Small intestine (tissue), 7 donors: ENCODE measurements at regions not wholly inside any gene's neighbourhood (a gene's known extent, or its start where the extent isn't known, plus 50 kb on each side); places are given as distances from the start of the nearest gene placed in this dataset.

Source experiments
- DNase-seq, 2 donors: peaks; one replicate each; pipeline versions ENCODE4 v3.0.0 to v3.0.0-alpha.2; 2013
- FAIRE-seq: peaks from 2 replicates; lab custom pipeline; 2012; peaks lifted over from hg19 to GRCh38; lab: Jason Lieb, UNC
- H3K27ac ChIP-seq, 3 donors: one replicate each; pipeline ENCODE4 v1.5.1; 2013; ENCODE audit warnings: low read length in 2 of 3, mild to moderate bottlenecking in 2 of 3, control low read depth in 1 of 3, inconsistent platforms in 1 of 3, low read depth in 1 of 3, moderate library complexity in 1 of 3
- H3K27me3 ChIP-seq, 3 donors: one replicate each; pipeline ENCODE4 v1.6.1; 2013; ENCODE audit warnings: low read length in 3 of 3, inconsistent platforms in 1 of 3; ENCODE audit not compliant: control insufficient read depth in 3 of 3, insufficient read depth in 3 of 3
- H3K36me3 ChIP-seq, 3 donors: one replicate each; pipeline ENCODE4 v1.6.1; 2013; ENCODE audit warnings: low read length in 3 of 3, inconsistent platforms in 1 of 3, low read depth in 1 of 3, mild to moderate bottlenecking in 1 of 3, moderate library complexity in 1 of 3; ENCODE audit not compliant: control insufficient read depth in 3 of 3, insufficient read depth in 2 of 3
- H3K4me1 ChIP-seq, 3 donors: one replicate each; pipeline ENCODE4 v1.6.1; 2013; ENCODE audit warnings: low read length in 2 of 3, inconsistent platforms in 1 of 3, low read depth in 1 of 3, mild to moderate bottlenecking in 1 of 3, moderate library complexity in 1 of 3; ENCODE audit not compliant: control insufficient read depth in 3 of 3, insufficient read depth in 2 of 3
- H3K4me3 ChIP-seq, 3 donors: one replicate each; pipeline ENCODE4 v1.5.1; 2013; ENCODE audit warnings: low read length in 3 of 3, control low read depth in 1 of 3, inconsistent platforms in 1 of 3, low read depth in 1 of 3, mild to moderate bottlenecking in 1 of 3, moderate library complexity in 1 of 3
- H3K9me3 ChIP-seq, 2 donors: one replicate each; pipeline ENCODE4 v1.6.1; 2013; ENCODE audit warnings: low read depth in 1 of 2, low read length in 1 of 2; ENCODE audit not compliant: control insufficient read depth in 2 of 2, insufficient read depth in 1 of 2
- WGBS, 3 donors: extraction: QIAGEN DNeasy Blood & Tissue Kit; methylation state at CpG; one replicate each; pipeline ENCODE4 v1.1.7; 2013; 5-methylcytosine and 5-hydroxymethylcytosine counted together
- donor health status: healthy with polysubstance abuse.
- donor health status: control.
- donor health status: control.
- donor health status: Bipolar disorder and iron deficiency.
- donor health status: healthy.

DNA sequence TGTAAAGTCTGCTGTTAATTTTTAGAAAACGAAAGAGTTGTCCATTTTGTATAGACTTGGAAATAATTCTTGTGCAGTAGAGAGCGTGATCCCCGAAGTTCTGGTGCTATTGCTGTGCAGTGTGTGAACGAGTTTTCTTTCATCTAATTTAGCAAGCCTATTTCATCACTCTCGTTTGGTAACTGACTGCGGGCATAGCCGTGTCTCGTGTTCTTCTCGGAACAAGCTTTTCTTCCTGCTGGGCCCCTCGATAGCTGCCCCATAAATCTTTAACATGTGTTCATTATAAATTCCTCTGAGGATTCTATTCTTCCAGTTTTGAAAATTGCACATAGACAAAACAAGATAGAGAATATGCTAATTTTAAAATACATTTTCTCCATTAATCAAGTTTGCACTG lies 622.0 kb upstream of the PFKP start:
- FAIRE-seq = no peak
- DNase-seq = no peak
- WGBS, 3 donors = 81 to 87% (median 81%) methylated on average over 10 of the region's 10 CpGs
- Histone ChIP-seq H3K27me3 (no peaks in the 10 kb centered on the region), H3K9me3 (no peaks in the 10 kb centered on the region), H3K27ac (no peak overlapping the region), H3K4me1 (no peaks in the 10 kb centered on the region), H3K4me3 (no peak overlapping the region), H3K36me3 (no peaks in the 10 kb centered on the region)

DNA sequence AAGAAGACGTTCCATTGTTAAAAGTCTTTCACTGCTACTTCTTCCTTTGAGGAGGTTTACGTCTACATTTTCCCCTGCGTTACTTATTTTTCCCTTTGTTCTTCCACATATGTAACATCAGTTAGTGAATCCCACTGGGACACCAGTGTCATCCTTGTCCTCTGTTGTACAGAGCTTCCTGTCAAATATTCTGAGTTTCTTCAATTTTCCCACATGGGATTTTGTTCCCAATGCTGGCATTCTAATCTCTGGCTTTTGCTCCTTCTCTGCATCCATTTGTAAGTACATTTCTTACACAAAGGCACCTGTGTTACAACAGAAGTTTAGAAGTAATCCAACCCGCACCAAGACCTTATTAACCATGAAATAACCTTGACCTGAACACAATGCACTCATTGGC lies 627.4 kb upstream of the PFKP start:
- H3K9me3 ChIP-seq = no peaks in the 10 kb centered on the region
- 70 to 83% (median 71%) methylated on average over 4 of the region's 4 CpGs for WGBS, 3 donors
- DNase-seq (no peak), FAIRE-seq (no peak)
- no peaks in the 10 kb centered on the region for H3K36me3 ChIP-seq
- H3K27ac ChIP-seq = no peak overlapping the region
- H3K4me3 ChIP-seq = no peak overlapping the region
- no peaks in the 10 kb centered on the region for H3K27me3 ChIP-seq
- H3K4me1 ChIP-seq = no peaks in the 10 kb centered on the region

DNA sequence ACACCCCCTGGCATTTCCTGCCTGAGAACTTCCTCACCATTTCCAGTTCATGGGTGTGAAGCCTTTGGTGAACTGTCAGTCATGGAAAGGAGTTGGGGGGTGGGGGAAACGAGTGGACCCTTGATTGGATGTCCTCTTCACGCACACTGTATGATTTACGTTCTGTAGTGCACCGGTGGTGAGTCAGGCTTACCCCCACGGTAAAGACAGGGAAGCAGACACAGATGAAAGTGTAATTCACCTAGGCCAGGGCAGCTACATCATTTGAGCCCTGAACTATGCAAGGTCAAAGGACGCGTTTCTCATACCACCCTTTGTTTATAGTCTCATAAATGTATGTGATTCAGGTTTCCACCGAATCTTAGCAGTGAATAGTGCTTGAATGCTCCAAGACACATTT lies 628.3 kb upstream of the PFKP start:
- 54 to 58% (median 57%) methylated on average over 8 of the region's 8 CpGs for WGBS, 3 donors
- H3K27me3 ChIP-seq = no peaks in the 10 kb centered on the region
- H3K9me3 ChIP-seq = no peaks in the 10 kb centered on the region
- DNase-seq = no peak
- no peak overlapping the region for H3K4me3 ChIP-seq
- H3K4me1 ChIP-seq = no peaks in the 10 kb centered on the region
- H3K36me3 ChIP-seq = no peaks in the 10 kb centered on the region
- H3K27ac ChIP-seq = no peak overlapping the region
- no peak for FAIRE-seq

DNA sequence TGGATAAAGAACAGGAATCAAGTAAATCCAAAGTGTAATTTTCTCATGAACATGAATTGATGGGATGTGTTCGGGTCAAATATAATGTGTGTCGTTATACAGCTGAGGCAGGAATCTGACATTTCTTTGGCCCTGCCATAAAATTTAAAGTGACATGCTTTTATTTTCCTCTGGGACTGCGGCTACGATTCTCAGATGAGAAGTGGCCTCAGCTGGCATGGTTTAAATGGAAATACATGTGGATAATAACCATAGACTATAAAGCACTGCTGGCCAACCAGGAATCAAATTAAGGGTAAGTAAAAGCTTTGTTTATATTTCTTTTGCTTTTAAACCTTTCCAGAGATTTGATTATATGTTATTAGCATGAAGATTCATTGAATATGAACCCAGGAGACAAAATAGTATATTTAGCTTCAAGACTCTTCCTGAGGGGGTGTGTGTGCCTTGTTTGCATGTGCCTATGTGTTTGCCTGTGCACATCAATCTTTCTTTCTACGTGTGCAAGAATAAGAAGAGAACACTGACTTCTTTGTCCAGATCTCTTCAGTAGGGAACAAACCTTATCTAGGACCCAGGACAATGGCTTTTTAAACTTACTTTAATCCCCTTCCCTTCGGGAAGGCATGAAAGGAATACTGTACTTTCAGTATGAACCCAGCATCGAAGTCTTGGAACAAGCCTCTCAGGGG lies 629.0 kb upstream of the PFKP start:
- no peaks in the 10 kb centered on the region for H3K36me3 ChIP-seq
- no peak overlapping the region for H3K27ac ChIP-seq
- FAIRE-seq (no peak), DNase-seq (no peak)
- 65 to 69% (median 65%) methylated on average over 7 of the region's 7 CpGs for WGBS, 3 donors
- no peaks in the 10 kb centered on the region for H3K4me1 ChIP-seq
- no peaks in the 10 kb centered on the region for H3K27me3 ChIP-seq
- no peaks in the 10 kb centered on the region for H3K9me3 ChIP-seq
- H3K4me3 ChIP-seq = no peak overlapping the region

DNA sequence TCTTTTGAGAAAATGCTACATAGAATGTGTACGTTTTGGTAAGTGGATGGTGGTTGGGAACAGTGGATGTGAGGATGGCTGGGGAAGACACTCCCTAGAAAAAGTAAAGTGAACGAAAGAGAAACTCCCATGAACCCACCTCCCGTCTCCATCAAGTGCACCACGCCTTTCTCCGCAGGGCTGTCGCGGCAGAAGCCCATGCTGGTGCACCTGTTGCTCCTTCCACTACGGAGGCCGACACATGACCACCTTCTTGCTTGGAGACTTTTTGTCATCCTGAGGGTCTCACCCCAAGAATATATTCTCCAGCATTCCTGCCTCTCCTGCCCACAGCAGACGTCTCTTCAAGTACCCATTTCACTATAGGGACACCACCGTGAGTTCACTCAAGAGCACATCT lies 630.4 kb upstream of the PFKP start:
- H3K27me3 ChIP-seq = no peaks in the 10 kb centered on the region
- H3K27ac ChIP-seq = no peak overlapping the region
- no peaks in the 10 kb centered on the region for H3K4me1 ChIP-seq
- WGBS, 3 donors = 86 to 95% (median 93%) methylated on average over 11 of the region's 11 CpGs
- FAIRE-seq (no peak), DNase-seq (no peak)
- no peak overlapping the region for H3K4me3 ChIP-seq
- H3K36me3 ChIP-seq = no peaks in the 10 kb centered on the region
- no peaks in the 10 kb centered on the region for H3K9me3 ChIP-seq

DNA sequence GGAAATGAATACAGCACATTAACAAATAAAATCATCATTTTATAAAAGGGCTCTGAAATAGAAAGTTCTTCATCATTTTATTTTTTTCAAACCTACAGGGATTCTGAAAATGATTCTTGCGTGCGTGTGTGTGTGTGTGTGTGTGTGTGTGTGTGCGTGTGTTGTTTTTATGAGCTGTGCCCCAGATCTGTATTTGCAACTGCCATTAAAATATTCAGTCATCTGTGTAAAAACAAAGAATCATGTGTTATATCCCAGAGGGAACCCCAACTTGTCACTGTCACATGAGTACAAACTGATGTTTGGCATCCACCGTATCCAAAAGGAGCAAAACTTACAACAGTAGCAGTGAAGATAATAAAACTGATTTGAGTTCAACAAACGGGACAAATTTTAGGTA lies 635.4 kb upstream of the PFKP start:
- Histone ChIP-seq H3K9me3 (no peaks in the 10 kb centered on the region), H3K4me3 (no peak overlapping the region), H3K27me3 (no peaks in the 10 kb centered on the region), H3K27ac (no peak overlapping the region), H3K4me1 (no peaks in the 10 kb centered on the region), H3K36me3 (no peaks in the 10 kb centered on the region)
- DNase-seq (no peak), FAIRE-seq (no peak)
- WGBS, 3 donors = 71 to 77% (median 75%) methylated on average over 5 of the region's 5 CpGs

DNA sequence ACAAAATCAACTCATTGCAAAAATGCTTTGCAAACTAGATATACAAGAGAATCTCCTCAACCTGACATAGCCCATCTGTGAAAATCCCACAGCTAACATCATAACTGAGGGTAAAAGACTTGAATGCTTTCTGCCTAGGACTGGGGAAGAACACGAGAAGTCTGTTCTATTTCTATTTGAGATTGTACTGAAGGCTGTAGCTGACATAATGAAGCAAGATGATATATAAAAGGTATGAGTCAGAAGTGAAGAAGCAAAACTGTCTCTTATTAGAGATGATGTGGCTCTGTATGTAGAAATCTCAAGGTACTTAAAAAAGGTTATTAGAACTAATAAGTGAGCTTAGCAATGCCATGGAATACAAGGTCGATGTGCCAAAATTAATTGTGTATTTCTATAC lies 639.9 kb upstream of the PFKP start:
- H3K4me1 ChIP-seq = no peaks in the 10 kb centered on the region
- no peaks in the 10 kb centered on the region for H3K36me3 ChIP-seq
- H3K27me3 ChIP-seq = no peaks in the 10 kb centered on the region
- H3K9me3 ChIP-seq = no peaks in the 10 kb centered on the region
- H3K4me3 ChIP-seq = no peak overlapping the region
- FAIRE-seq (no peak), DNase-seq (no peak)
- WGBS, 3 donors = 66 to 78% (median 75%) methylated on average over 2 of the region's 2 CpGs
- no peak overlapping the region for H3K27ac ChIP-seq

DNA sequence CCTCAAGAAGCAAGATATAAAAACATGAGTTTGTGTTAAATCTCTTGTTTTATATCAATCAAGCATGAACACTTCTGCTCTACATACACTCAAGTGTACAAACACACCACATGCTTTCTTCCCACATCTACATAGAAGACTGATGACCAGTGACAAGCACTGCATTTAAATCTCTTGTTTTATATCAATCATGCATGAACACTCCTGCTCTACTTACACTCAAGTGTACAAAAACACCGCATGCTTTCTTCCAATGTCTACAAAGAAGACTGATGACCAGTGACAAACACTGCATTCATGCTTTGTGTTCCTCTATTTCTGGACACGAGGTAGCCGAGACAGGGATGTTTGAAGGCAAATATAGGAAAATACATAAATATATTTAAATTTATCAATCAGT lies 642.0 kb upstream of the PFKP start:
- H3K9me3 ChIP-seq = no peaks in the 10 kb centered on the region
- no peak for FAIRE-seq
- H3K27me3 ChIP-seq = no peaks in the 10 kb centered on the region
- WGBS, 3 donors = 75 to 91% (median 78%) methylated on average over 3 of the region's 3 CpGs
- no peak overlapping the region for H3K27ac ChIP-seq
- no peaks in the 10 kb centered on the region for H3K36me3 ChIP-seq
- no peaks in the 10 kb centered on the region for H3K4me1 ChIP-seq
- no peak for DNase-seq
- H3K4me3 ChIP-seq = no peak overlapping the region

DNA sequence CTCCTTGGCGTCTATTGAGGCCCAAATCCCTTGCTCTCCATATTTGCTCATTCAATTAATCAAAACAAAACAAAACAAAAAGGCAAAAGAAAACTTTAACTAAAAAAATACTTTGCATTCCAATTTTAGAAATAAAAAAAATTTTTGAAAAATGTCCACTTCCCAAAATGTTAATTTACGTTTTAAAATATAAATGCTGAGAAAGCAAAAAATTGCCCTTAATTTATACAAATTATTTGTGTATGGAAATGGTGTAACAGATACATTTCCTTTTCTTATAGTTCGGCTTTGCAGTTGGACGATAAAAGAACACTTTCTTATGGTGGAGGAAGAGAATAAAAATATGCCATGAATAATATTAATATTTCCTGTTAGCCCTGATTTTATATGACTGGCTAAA lies 652.8 kb upstream of the PFKP start:
- no peaks in the 10 kb centered on the region for H3K36me3 ChIP-seq
- FAIRE-seq (no peak), DNase-seq (no peak)
- H3K9me3 ChIP-seq = no peaks in the 10 kb centered on the region
- H3K4me1 ChIP-seq = no peaks in the 10 kb centered on the region
- 79 to 91% (median 85%) methylated on average over 4 of the region's 4 CpGs for WGBS, 3 donors
- H3K27ac ChIP-seq = no peak overlapping the region
- no peak overlapping the region for H3K4me3 ChIP-seq
- H3K27me3 ChIP-seq = no peaks in the 10 kb centered on the region
